GM12878 (cell line): ENCODE measurements at regions not wholly inside any gene's neighbourhood (a gene's known extent, or its start where the extent isn't known, plus 50 kb on each side); places are given as distances from the start of the nearest gene placed in this dataset.
A peak's percentile ranks its signal among the peaks of the same experiment; 100 is the strongest.

Experiments
- CHD1 ChIP-seq: IDR thresholded peaks from 2 replicates; pipeline ENCODE4 v1.6.1; 2012; ENCODE audit warnings: low read depth, low read length, improper control_type of control experiment
- ESRRA ChIP-seq: IDR thresholded peaks from 2 replicates; pipeline ENCODE4 v1.6.1; 2012; ENCODE audit warnings: mild to moderate bottlenecking, low read length, improper control_type of control experiment
- HSF1 ChIP-seq: fragments of 150-350 bp; IDR thresholded peaks from 2 replicates; pipeline ENCODE4 v1.6.1; 2014; ENCODE audit warnings: mild to moderate bottlenecking, low read depth, low read length
- IRF4 ChIP-seq: IDR thresholded peaks from 2 replicates; pipeline ENCODE4 v1.6.1; 2011; ENCODE audit warnings: low read depth, low read length
- SKIL ChIP-seq: fragments of 450-650 bp; IDR thresholded peaks from 2 replicates; pipeline ENCODE4 v1.6.1; 2017; ENCODE audit warnings: mild to moderate bottlenecking, low read depth, inconsistent platforms; ENCODE audit not compliant: poor library complexity, severe bottlenecking
- TBL1XR1 ChIP-seq: IDR thresholded peaks from 2 replicates; pipeline ENCODE4 v1.6.1; 2012; ENCODE audit warnings: low read depth, low read length, improper control_type of control experiment
- TCF7 ChIP-seq: IDR thresholded peaks from 2 replicates; pipeline ENCODE4 v1.6.1; 2014; ENCODE audit warnings: antibody characterized with exemption, borderline replicate concordance
- ZBTB4 ChIP-seq: fragments of 450-650 bp; formaldehyde crosslinking; IDR thresholded peaks from 2 replicates; pipeline ENCODE4 v1.4.0; 2022; ENCODE audit warnings: mild to moderate bottlenecking, moderate library complexity
- ZBTB40 ChIP-seq: fragments of 450-650 bp; IDR thresholded peaks from 2 replicates; pipeline ENCODE4 v1.6.1; 2016; ENCODE audit warnings: mild to moderate bottlenecking, moderate library complexity, borderline replicate concordance
- ZNF384 ChIP-seq: IDR thresholded peaks from 2 replicates; pipeline ENCODE4 v1.6.1; 2012; ENCODE audit warnings: low read depth, mild to moderate bottlenecking, low read length, improper control_type of control experiment, borderline replicate concordance
- ZNF592 ChIP-seq: fragments of 450-650 bp; IDR thresholded peaks from 2 replicates; pipeline ENCODE4 v1.6.1; 2017; ENCODE audit warnings: mild to moderate bottlenecking, moderate library complexity

GRCh38 chr10:3873728-3874461, 88.9 kb upstream of the KLF6 start (continued):
- TF ChIP-seq ZNF592, result no peak
- TF ChIP-seq CHD1, result no peak
- TF ChIP-seq HSF1, result no peak
- TF ChIP-seq TBL1XR1, result no peak
- peak; percentile 80; the same call in 1 of the 2 replicates for TF ChIP-seq ZBTB40
- TF ChIP-seq ZBTB4 (CRISPR knock-in tag), result 0 out of 2 replicates have a peak, but pooled peaks have one; percentile 27
- TF ChIP-seq IRF4, result no peak
- peak; percentile 55 for TF ChIP-seq SKIL
- TF ChIP-seq ESRRA, result no peak
- TF ChIP-seq ZNF384, result peak; percentile 20; the same call in 1 of the 2 replicates
- TF ChIP-seq TCF7, result 0 out of 2 replicates have a peak, but pooled peaks have one; percentile 13
